Panc1 (cell line): ENCODE measurements at regions not wholly inside any gene's neighbourhood (a gene's known extent, or its start where the extent isn't known, plus 50 kb on each side); places are given as distances from the start of the nearest gene placed in this dataset.

ENCODE experiments used
- CTCF ChIP-seq: fragments of 450-650 bp; IDR thresholded peaks from 2 replicates; pipeline ENCODE4 v1.5.1; 2017; ENCODE audit warnings: mild to moderate bottlenecking
- POLR2AphosphoS5 ChIP-seq: IDR thresholded peaks from 2 replicates; pipeline ENCODE4 v1.6.1; 2012; ENCODE audit warnings: mild to moderate bottlenecking, low read depth, low read length, moderate library complexity
- SIN3A ChIP-seq: IDR thresholded peaks from 2 replicates; pipeline ENCODE4 v1.6.1; 2012; ENCODE audit warnings: low read depth, mild to moderate bottlenecking, low read length, moderate library complexity, borderline replicate concordance; ENCODE audit not compliant: insufficient read depth
- TCF7L2 ChIP-seq: IDR thresholded peaks from 2 replicates; pipeline ENCODE4 v1.6.1; 2011; ENCODE audit warnings: mild to moderate bottlenecking, low read depth, low read length, inconsistent platforms
- TF ChIP-seq, protein P1 (sequence below), 2 experiments: IDR thresholded peaks; 2 replicates each; pipeline ENCODE4 v1.6.1; 2011 to 2012; ENCODE audit warnings: low read depth in 2 of 2, control low read depth in 1 of 2, low read length in 1 of 2, mild to moderate bottlenecking in 1 of 2, moderate library complexity in 1 of 2; ENCODE audit not compliant: insufficient read depth in 1 of 2

GRCh38 chr2:210795506-210795905 lies 239.1 kb downstream of the CPS1 start:
- no peak for TF ChIP-seq POLR2AphosphoS5
- no peak for TF ChIP-seq CTCF
- TF ChIP-seq, protein P1, sequence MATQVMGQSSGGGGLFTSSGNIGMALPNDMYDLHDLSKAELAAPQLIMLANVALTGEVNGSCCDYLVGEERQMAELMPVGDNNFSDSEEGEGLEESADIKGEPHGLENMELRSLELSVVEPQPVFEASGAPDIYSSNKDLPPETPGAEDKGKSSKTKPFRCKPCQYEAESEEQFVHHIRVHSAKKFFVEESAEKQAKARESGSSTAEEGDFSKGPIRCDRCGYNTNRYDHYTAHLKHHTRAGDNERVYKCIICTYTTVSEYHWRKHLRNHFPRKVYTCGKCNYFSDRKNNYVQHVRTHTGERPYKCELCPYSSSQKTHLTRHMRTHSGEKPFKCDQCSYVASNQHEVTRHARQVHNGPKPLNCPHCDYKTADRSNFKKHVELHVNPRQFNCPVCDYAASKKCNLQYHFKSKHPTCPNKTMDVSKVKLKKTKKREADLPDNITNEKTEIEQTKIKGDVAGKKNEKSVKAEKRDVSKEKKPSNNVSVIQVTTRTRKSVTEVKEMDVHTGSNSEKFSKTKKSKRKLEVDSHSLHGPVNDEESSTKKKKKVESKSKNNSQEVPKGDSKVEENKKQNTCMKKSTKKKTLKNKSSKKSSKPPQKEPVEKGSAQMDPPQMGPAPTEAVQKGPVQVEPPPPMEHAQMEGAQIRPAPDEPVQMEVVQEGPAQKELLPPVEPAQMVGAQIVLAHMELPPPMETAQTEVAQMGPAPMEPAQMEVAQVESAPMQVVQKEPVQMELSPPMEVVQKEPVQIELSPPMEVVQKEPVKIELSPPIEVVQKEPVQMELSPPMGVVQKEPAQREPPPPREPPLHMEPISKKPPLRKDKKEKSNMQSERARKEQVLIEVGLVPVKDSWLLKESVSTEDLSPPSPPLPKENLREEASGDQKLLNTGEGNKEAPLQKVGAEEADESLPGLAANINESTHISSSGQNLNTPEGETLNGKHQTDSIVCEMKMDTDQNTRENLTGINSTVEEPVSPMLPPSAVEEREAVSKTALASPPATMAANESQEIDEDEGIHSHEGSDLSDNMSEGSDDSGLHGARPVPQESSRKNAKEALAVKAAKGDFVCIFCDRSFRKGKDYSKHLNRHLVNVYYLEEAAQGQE (IDR thresholded peaks at IDR 0.05; ENCODE audit: insufficient read depth in 1 of 2, low read depth in 2 of 2, low read length in 1 of 2), result no peak
- no peak for TF ChIP-seq SIN3A
- TF ChIP-seq TCF7L2, result no peak
